SU-DHL-6 (cell line): ENCODE measurements at regions not wholly inside any gene's neighbourhood (a gene's known extent, or its start where the extent isn't known, plus 50 kb on each side); places are given as distances from the start of the nearest gene placed in this dataset.
"Not testable (repeated sequence)": the region's sequence is repeated elsewhere in the genome, so short reads cannot be mapped to it uniquely, and the experiment has no call there.

ENCODE experiments used
- H2AFZ ChIP-seq: fragments of 200-600 bp; sonication (generic); 2 replicates; pipeline ENCODE4 v1.6.1; 2014; ENCODE audit warnings: low read depth, mild to moderate bottlenecking, moderate library complexity, mixed read lengths, antibody characterized with exemption, low read length; ENCODE audit not compliant: severe bottlenecking
- H3F3A ChIP-seq: fragments of 200-600 bp; shearing (Covaris generic); 2 replicates; pipeline ENCODE4 v1.6.0; 2016; ENCODE audit warnings: antibody characterized with exemption, mild to moderate bottlenecking; ENCODE audit not compliant: insufficient read depth
- H3K27ac ChIP-seq: fragments of 200-600 bp; sonication (generic); 2 replicates; pipeline ENCODE4 v1.5.1; 2016; ENCODE audit warnings: low read depth, mild to moderate bottlenecking, low read length, moderate library complexity, mixed read lengths
- H3K27me3 ChIP-seq: fragments of 200-600 bp; sonication (generic), shearing (Covaris generic); 2 replicates; pipeline ENCODE4 v1.6.0; 2014; ENCODE audit warnings: mild to moderate bottlenecking, low read length
- H3K36me3 ChIP-seq: fragments of 200-600 bp; sonication (generic); 2 replicates; pipeline ENCODE4 v1.6.1; 2014; ENCODE audit warnings: mild to moderate bottlenecking, low read length, mixed read lengths
- H3K4me2 ChIP-seq: fragments of 300-600, 200-600 bp; shearing (Covaris generic), sonication (generic); 2 replicates; pipeline ENCODE4 v1.6.0; 2014; ENCODE audit warnings: low read length, low read depth, mild to moderate bottlenecking; ENCODE audit not compliant: poor library complexity, severe bottlenecking
- H3K4me3 ChIP-seq: fragments of 200-600 bp; sonication (generic); 2 replicates; pipeline ENCODE4 v1.5.1; 2014; ENCODE audit warnings: antibody characterized with exemption, low read length, mild to moderate bottlenecking, mixed read lengths; ENCODE audit not compliant: insufficient read depth, poor library complexity, severe bottlenecking
- H3K79me2 ChIP-seq: fragments of 200-600 bp; sonication (generic); 2 replicates; pipeline ENCODE4 v1.6.1; 2014; ENCODE audit warnings: mild to moderate bottlenecking, low read length, moderate library complexity; ENCODE audit not compliant: insufficient read depth
- H3K9ac ChIP-seq: fragments of 200-600 bp; sonication (generic); 2 replicates; pipeline ENCODE4 v1.7.0; 2014; ENCODE audit warnings: mild to moderate bottlenecking, low read length
- H3K9me2 ChIP-seq: fragments of 200-600 bp; sonication (generic); replicated peaks from 2 replicates; pipeline ENCODE4 v1.6.1; 2014; ENCODE audit warnings: low read length; ENCODE audit not compliant: insufficient read depth
- H3K9me3 ChIP-seq: fragments of 200-600 bp; sonication (generic); 2 replicates; pipeline ENCODE4 v1.6.1; 2014; ENCODE audit warnings: low read length, mixed read lengths; ENCODE audit not compliant: insufficient read depth
- H4K20me1 ChIP-seq: fragments of 200-600 bp; sonication (generic); 2 replicates; pipeline ENCODE4 v1.6.1; 2014; ENCODE audit warnings: low read depth, mild to moderate bottlenecking, antibody characterized with exemption, low read length, moderate library complexity, mixed read lengths
- EZH2phosphoT487 ChIP-seq: fragments of 200-600 bp; sonication (generic), shearing (Covaris generic); conservative IDR thresholded peaks from 2 replicates; pipeline ENCODE4 v1.6.1; 2018; ENCODE audit warnings: mild to moderate bottlenecking, antibody characterized with exemption, low read length, moderate library complexity, mixed read lengths
- TF ChIP-seq, protein P1 (sequence below): fragments of 200-600 bp; sonication (generic); IDR thresholded peaks from one replicate; pipeline ENCODE4 v1.5.1; 2017; ENCODE audit warnings: antibody characterized with exemption, mild to moderate bottlenecking, low read length, moderate library complexity; ENCODE audit not compliant: insufficient read depth, poor library complexity, severe bottlenecking

DNA sequence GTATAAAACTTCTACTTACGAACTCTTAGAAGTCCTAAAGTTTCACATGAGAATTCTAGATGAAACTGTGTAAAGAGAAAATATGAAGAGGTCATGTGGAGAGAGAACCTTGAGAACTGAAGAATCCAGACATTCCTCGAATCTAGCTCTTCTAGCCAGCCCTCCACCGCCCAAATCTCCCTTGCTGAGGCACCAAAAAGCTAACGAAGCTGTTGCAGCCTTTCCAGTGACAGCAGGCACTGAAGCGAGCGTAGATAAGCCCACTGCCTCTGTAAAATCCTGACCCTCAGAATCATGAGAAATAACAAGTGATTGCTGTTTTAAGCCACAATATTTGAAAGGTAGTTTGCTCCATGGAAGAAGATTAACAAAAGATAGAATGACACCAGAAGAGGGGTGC, 134.0 kb downstream of the GOLGA6L6 start:
- Histone ChIP-seq H3K4me3 (no peak overlapping the region), H3K27me3 (no peaks in the 10 kb centered on the region), H3K36me3 (no peaks in the 10 kb centered on the region), H3K9me3 (no peaks in the 10 kb centered on the region), H3K9me2 (no peaks in the 10 kb centered on the region), H3K79me2 (no peaks in the 10 kb centered on the region), H3F3A (no peaks in the 10 kb centered on the region), H4K20me1 (no peaks in the 10 kb centered on the region), H3K9ac (no peak overlapping the region), H2AFZ (no peak overlapping the region), H3K27ac (no peak overlapping the region), H3K4me2 (no peak overlapping the region)
- TF ChIP-seq EZH2phosphoT487 = no peak
- TF ChIP-seq, protein P1, sequence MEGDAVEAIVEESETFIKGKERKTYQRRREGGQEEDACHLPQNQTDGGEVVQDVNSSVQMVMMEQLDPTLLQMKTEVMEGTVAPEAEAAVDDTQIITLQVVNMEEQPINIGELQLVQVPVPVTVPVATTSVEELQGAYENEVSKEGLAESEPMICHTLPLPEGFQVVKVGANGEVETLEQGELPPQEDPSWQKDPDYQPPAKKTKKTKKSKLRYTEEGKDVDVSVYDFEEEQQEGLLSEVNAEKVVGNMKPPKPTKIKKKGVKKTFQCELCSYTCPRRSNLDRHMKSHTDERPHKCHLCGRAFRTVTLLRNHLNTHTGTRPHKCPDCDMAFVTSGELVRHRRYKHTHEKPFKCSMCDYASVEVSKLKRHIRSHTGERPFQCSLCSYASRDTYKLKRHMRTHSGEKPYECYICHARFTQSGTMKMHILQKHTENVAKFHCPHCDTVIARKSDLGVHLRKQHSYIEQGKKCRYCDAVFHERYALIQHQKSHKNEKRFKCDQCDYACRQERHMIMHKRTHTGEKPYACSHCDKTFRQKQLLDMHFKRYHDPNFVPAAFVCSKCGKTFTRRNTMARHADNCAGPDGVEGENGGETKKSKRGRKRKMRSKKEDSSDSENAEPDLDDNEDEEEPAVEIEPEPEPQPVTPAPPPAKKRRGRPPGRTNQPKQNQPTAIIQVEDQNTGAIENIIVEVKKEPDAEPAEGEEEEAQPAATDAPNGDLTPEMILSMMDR = no peak

- H3K36me3 ChIP-seq, H3K9me2 ChIP-seq, H3K27me3 ChIP-seq, H4K20me1 ChIP-seq, H3K9me3 ChIP-seq, H3K27ac ChIP-seq, H3K4me2 ChIP-seq, H2AFZ ChIP-seq, H3K79me2 ChIP-seq, H3K4me3 ChIP-seq, H3F3A ChIP-seq, H3K9ac ChIP-seq: not testable (repeated sequence)
These were observed 137.0 kb downstream of the GOLGA6L6 start for GRCh38 chr15:20404571-20404970.

DNA sequence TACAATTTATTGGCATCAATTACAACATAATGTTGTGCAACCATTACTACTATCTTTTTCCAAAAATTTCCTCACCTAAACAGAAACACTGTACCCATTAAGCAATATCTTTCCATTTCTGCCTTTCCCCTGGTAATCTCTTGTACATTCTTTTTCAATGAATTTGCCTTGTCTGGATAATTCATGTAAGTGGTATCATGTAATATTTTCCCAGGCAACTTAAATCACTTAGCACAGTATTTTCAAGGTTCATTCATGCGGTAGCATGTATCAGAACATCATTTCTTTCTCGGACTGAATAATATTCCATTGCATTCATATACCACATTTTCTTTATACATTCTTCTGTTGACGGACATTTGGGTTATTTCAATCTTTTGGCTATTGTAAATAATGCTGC, 139.0 kb downstream of the GOLGA6L6 start:
- H3K79me2 ChIP-seq, H3K9ac ChIP-seq, H3K27me3 ChIP-seq, H4K20me1 ChIP-seq, H3F3A ChIP-seq, H3K9me3 ChIP-seq, H3K36me3 ChIP-seq, H2AFZ ChIP-seq, H3K27ac ChIP-seq, H3K9me2 ChIP-seq, H3K4me2 ChIP-seq, H3K4me3 ChIP-seq: not testable (repeated sequence)

DNA sequence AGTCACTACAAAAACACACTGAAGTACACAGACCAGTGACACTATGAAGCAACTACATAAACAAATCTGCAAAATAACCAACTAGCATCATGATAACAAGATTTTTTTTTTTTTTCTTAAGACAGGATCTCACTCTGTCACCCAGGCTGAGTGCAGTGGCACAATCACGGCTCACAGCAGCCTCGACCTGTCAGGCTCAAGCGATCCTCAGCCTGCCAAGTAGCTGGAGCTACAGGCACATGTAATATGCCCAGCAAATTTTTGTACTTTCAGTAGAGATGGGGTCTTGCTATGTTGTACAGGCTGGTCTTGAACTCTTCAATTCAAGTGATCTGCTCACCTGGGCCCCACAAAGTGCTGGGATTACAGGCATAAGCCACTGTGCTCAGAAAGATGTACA, 140.5 kb downstream of the GOLGA6L6 start:
- H3F3A ChIP-seq, H3K9me3 ChIP-seq, H3K9ac ChIP-seq, H3K4me3 ChIP-seq, H2AFZ ChIP-seq, H4K20me1 ChIP-seq, H3K27ac ChIP-seq, H3K27me3 ChIP-seq, H3K9me2 ChIP-seq, H3K36me3 ChIP-seq, H3K79me2 ChIP-seq, H3K4me2 ChIP-seq: not testable (repeated sequence)

- H4K20me1 ChIP-seq, H3K36me3 ChIP-seq, H3K27ac ChIP-seq, H3K4me3 ChIP-seq, H3K4me2 ChIP-seq, H3K9me2 ChIP-seq, H3F3A ChIP-seq, H2AFZ ChIP-seq, H3K79me2 ChIP-seq, H3K9ac ChIP-seq, H3K27me3 ChIP-seq, H3K9me3 ChIP-seq: not testable (repeated sequence)
These were observed 142.9 kb downstream of the GOLGA6L6 start for GRCh38 chr15:20398680-20399079.

- not testable (repeated sequence) for H3K4me3 ChIP-seq, H3K9ac ChIP-seq, H3K36me3 ChIP-seq, H3F3A ChIP-seq, H3K79me2 ChIP-seq, H3K4me2 ChIP-seq, H4K20me1 ChIP-seq, H3K27me3 ChIP-seq, H3K9me3 ChIP-seq, H2AFZ ChIP-seq, H3K27ac ChIP-seq, H3K9me2 ChIP-seq
These were observed 153.4 kb downstream of the GOLGA6L6 start for GRCh38 chr15:20388161-20388560.
